ENCODE measurements at regions not wholly inside any gene's neighbourhood (a gene's known extent, or its start where the extent isn't known, plus 50 kb on each side); places are given as distances from the start of the nearest gene placed in this dataset.
"Not testable (repeated sequence)": the region's sequence is repeated elsewhere in the genome, so short reads cannot be mapped to it uniquely, and the experiment has no call there.

GRCh38 chr2:17363846-17364245, 154.4 kb downstream of the RAD51AP2 start:
- DNase-seq (ENCODE audit: low spot score): no peak

- DNase-seq (ENCODE audit: low spot score): no peak
These were observed 155.3 kb downstream of the RAD51AP2 start for GRCh38 chr2:17362956-17363355.

GRCh38 chr2:17355608-17356329, 162.5 kb downstream of the RAD51AP2 start:
- DNase-seq (ENCODE audit: low spot score): no peak

- no peak for DNase-seq (ENCODE audit: low spot score)
These were observed 165.0 kb downstream of the RAD51AP2 start for GRCh38 chr2:17353263-17353662.

GRCh38 chr2:17342692-17343091, 175.5 kb downstream of the RAD51AP2 start:
- not testable (repeated sequence) for DNase-seq (ENCODE audit: low spot score)

GRCh38 chr2:17337507-17337906, 180.7 kb downstream of the RAD51AP2 start:
- DNase-seq (ENCODE audit: low spot score): no peak

- DNase-seq (ENCODE audit: low spot score): no peak
These were observed 181.8 kb downstream of the RAD51AP2 start for GRCh38 chr2:17336458-17336857.

- DNase-seq (ENCODE audit: low spot score): no peak
These were observed 183.9 kb downstream of the RAD51AP2 start for GRCh38 chr2:17334300-17334699.

GRCh38 chr2:17331636-17332035, 186.6 kb downstream of the RAD51AP2 start:
- no peak for DNase-seq (ENCODE audit: low spot score)

- DNase-seq (ENCODE audit: low spot score): no peak
These were observed 190.1 kb downstream of the RAD51AP2 start for GRCh38 chr2:17328161-17328560.

GRCh38 chr2:17327649-17328048, 190.6 kb downstream of the RAD51AP2 start:
- no peak for DNase-seq (ENCODE audit: low spot score)

GRCh38 chr2:17326717-17327116, 191.5 kb downstream of the RAD51AP2 start:
- no peak for DNase-seq (ENCODE audit: low spot score)

GRCh38 chr2:17323697-17324096, 194.5 kb downstream of the RAD51AP2 start:
- no peak for DNase-seq (ENCODE audit: low spot score)

- no peak for DNase-seq (ENCODE audit: low spot score)
These were observed 195.8 kb downstream of the RAD51AP2 start for GRCh38 chr2:17322461-17322860.

GRCh38 chr2:17319090-17319489, 199.2 kb downstream of the RAD51AP2 start:
- no peak for DNase-seq (ENCODE audit: low spot score)

- DNase-seq (ENCODE audit: low spot score): no peak
These were observed 200.2 kb downstream of the RAD51AP2 start for GRCh38 chr2:17318013-17318412.

- DNase-seq (ENCODE audit: low spot score): no peak
These were observed 200.7 kb downstream of the RAD51AP2 start for GRCh38 chr2:17317439-17317976.

GRCh38 chr2:17313261-17313660, 205.0 kb downstream of the RAD51AP2 start:
- no peak for DNase-seq (ENCODE audit: low spot score)

- no peak for DNase-seq (ENCODE audit: low spot score)
These were observed 206.3 kb downstream of the RAD51AP2 start for GRCh38 chr2:17311771-17312511.

- DNase-seq (ENCODE audit: low spot score): no peak
These were observed 207.1 kb downstream of the RAD51AP2 start for GRCh38 chr2:17311106-17311619.

- peak; percentile 49 for DNase-seq (ENCODE audit: low spot score)
These were observed 208.4 kb downstream of the RAD51AP2 start for GRCh38 chr2:17309741-17310339.

GRCh38 chr2:17309181-17309580, 209.1 kb downstream of the RAD51AP2 start:
- no peak for DNase-seq (ENCODE audit: low spot score)

Measured in ureter (tissue), 1 donor.